Stimulated activated CD4-positive, alpha-beta T cell treated with anti-CD3 and anti-CD28 coated beads, Interleukin-15, amount 100 ng/mL, for 1 hour (primary cell): ENCODE measurements at regions not wholly inside any gene's neighbourhood (a gene's known extent, or its start where the extent isn't known, plus 50 kb on each side); places are given as distances from the start of the nearest gene placed in this dataset.

ENCODE experiments used
- DNase-seq, 2 donors: peaks; one replicate each; pipeline ENCODE4 v3.0.0-alpha.2; 2020; ENCODE audit warnings: low read depth in 1 of 2, low spot score in 1 of 2

GRCh38 chr13:75061909-75062308, 420.1 kb downstream of the TBC1D4 start:
- DNase-seq, result no peak

- no peak for DNase-seq
These were observed 426.7 kb downstream of the TBC1D4 start for GRCh38 chr13:75055296-75055695.

GRCh38 chr13:75052616-75053015, 429.4 kb downstream of the TBC1D4 start:
- DNase-seq, result no peak

- DNase-seq, result no peak
These were observed 431.4 kb downstream of the TBC1D4 start for GRCh38 chr13:75050419-75051046.

GRCh38 chr13:75049735-75050335, 432.1 kb downstream of the TBC1D4 start:
- DNase-seq, result no peak

GRCh38 chr13:75042807-75043206, 439.2 kb downstream of the TBC1D4 start:
- DNase-seq, result no peak

GRCh38 chr13:75038393-75039113, 443.4 kb downstream of the TBC1D4 start:
- DNase-seq, result no peak

- no peak for DNase-seq
These were observed 456.0 kb downstream of the TBC1D4 start for GRCh38 chr13:75025956-75026355.

GRCh38 chr13:75024602-75025001, 457.4 kb downstream of the TBC1D4 start:
- DNase-seq, result no peak

- DNase-seq, result no peak
These were observed 458.4 kb downstream of the TBC1D4 start for GRCh38 chr13:75023609-75024008.

- no peak for DNase-seq
These were observed 460.8 kb downstream of the TBC1D4 start for GRCh38 chr13:75021151-75021550.

- DNase-seq, result no peak
These were observed 465.7 kb downstream of the TBC1D4 start for GRCh38 chr13:75016225-75016624.

GRCh38 chr13:75013818-75014217, 468.2 kb downstream of the TBC1D4 start:
- DNase-seq, result no peak

- no peak for DNase-seq
These were observed 471.0 kb downstream of the TBC1D4 start for GRCh38 chr13:75010941-75011340.

- no peak for DNase-seq
These were observed 473.0 kb downstream of the TBC1D4 start for GRCh38 chr13:75008926-75009325.

GRCh38 chr13:74990992-74991391, 491.0 kb downstream of the TBC1D4 start:
- DNase-seq, result no peak

GRCh38 chr13:74987124-74987690, 494.8 kb downstream of the TBC1D4 start:
- no peak for DNase-seq

GRCh38 chr13:74986609-74987008, 495.4 kb downstream of the TBC1D4 start:
- no peak for DNase-seq

GRCh38 chr13:74979703-74980102, 502.3 kb downstream of the TBC1D4 start:
- DNase-seq, result no peak

GRCh38 chr13:74978591-74978990, 503.4 kb downstream of the TBC1D4 start:
- no peak for DNase-seq

GRCh38 chr13:74977498-74977897, 504.5 kb downstream of the TBC1D4 start:
- no peak for DNase-seq

- no peak for DNase-seq
These were observed 506.9 kb downstream of the TBC1D4 start for GRCh38 chr13:74975111-74975510.
